ENCODE measurements at regions not wholly inside any gene's neighbourhood (a gene's known extent, or its start where the extent isn't known, plus 50 kb on each side); places are given as distances from the start of the nearest gene placed in this dataset.

- TF ChIP-seq, protein P1, sequence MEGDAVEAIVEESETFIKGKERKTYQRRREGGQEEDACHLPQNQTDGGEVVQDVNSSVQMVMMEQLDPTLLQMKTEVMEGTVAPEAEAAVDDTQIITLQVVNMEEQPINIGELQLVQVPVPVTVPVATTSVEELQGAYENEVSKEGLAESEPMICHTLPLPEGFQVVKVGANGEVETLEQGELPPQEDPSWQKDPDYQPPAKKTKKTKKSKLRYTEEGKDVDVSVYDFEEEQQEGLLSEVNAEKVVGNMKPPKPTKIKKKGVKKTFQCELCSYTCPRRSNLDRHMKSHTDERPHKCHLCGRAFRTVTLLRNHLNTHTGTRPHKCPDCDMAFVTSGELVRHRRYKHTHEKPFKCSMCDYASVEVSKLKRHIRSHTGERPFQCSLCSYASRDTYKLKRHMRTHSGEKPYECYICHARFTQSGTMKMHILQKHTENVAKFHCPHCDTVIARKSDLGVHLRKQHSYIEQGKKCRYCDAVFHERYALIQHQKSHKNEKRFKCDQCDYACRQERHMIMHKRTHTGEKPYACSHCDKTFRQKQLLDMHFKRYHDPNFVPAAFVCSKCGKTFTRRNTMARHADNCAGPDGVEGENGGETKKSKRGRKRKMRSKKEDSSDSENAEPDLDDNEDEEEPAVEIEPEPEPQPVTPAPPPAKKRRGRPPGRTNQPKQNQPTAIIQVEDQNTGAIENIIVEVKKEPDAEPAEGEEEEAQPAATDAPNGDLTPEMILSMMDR (IDR thresholded peaks at IDR 0.05), result no peak
- TF ChIP-seq POLR2A (IDR thresholded peaks at IDR 0.05), result no peak
Observed at GRCh38 chr12:23342407-23342806, 607.1 kb downstream of the SOX5 start.

Data from testis (tissue), 2 donors.